ENCODE measurements at regions not wholly inside any gene's neighbourhood (a gene's known extent, or its start where the extent isn't known, plus 50 kb on each side); places are given as distances from the start of the nearest gene placed in this dataset.

DNA sequence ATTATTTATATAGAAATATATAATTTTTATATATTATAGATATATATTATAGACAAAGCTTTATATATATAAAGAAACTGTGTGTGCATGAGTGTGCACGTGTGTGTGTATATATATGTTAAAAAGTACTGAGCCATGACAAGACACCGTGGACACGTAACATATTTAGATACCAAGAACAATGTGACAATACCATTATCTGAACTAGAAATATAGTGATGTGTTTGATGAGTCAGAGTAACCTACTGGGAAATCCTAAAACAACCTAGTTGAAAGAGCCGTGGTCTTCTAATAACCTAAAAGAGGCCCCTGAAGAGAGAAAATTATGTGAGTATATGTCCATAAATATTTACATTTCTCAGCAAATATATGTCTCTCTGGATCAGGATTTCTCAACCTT lies 50.7 kb upstream of the ITGB8 start:
- TF ChIP-seq, protein P1, sequence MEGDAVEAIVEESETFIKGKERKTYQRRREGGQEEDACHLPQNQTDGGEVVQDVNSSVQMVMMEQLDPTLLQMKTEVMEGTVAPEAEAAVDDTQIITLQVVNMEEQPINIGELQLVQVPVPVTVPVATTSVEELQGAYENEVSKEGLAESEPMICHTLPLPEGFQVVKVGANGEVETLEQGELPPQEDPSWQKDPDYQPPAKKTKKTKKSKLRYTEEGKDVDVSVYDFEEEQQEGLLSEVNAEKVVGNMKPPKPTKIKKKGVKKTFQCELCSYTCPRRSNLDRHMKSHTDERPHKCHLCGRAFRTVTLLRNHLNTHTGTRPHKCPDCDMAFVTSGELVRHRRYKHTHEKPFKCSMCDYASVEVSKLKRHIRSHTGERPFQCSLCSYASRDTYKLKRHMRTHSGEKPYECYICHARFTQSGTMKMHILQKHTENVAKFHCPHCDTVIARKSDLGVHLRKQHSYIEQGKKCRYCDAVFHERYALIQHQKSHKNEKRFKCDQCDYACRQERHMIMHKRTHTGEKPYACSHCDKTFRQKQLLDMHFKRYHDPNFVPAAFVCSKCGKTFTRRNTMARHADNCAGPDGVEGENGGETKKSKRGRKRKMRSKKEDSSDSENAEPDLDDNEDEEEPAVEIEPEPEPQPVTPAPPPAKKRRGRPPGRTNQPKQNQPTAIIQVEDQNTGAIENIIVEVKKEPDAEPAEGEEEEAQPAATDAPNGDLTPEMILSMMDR (IDR thresholded peaks at IDR 0.05; ENCODE audit: extremely low read depth, missing control alignments): no peak
- DNase-seq (ENCODE audit: low spot score): no peak

DNA sequence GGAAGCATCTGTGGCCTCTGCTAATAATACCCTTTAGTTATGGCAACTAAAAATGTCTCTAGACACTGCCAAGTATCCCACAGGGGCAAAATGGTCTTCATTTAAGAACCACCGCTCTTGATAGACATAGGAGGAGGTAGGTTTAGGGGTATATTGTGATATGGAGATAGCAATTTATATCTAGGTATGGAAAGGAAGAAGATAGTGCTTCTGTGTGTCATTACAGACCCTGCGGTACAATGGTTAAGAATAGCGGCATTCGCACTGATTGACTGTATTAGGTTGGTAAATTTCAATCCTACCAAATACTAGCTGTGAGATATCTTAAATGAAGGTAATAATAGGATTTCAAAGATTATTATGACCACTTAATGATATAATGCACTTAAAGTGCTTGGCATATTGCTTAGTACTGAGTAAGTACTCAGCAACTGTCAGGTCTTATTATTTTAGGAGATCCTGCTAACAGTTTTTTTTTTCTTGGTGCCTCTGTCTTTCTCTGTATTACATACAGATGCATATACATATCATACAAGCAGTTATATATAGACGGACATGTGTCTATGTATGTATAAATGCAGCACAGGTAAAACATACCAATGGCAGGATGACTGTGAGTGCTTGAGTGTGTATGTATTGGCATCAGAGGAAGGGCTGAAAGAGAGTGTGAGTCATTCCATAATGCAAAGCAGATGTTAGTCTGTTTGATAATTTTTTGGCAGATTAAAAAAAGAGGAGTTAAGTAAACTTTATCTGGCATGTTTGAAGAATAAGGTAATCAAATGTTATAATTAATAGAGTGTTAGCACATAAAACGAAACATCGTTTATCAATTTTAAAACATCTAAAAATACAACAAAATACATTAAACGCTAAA lies 50.0 kb upstream of the ITGB8 start:
- no peak for DNase-seq (ENCODE audit: low spot score)
- TF ChIP-seq, protein P1 (IDR thresholded peaks at IDR 0.05; ENCODE audit: extremely low read depth, missing control alignments): no peak

All from GM20000 (cell line).